Esophagus (tissue), 2 donors: ENCODE measurements at regions not wholly inside any gene's neighbourhood (a gene's known extent, or its start where the extent isn't known, plus 50 kb on each side); places are given as distances from the start of the nearest gene placed in this dataset.

Experiments
- H3K27ac ChIP-seq, 2 donors: one replicate each; pipeline ENCODE4 v1.5.1; 2013; ENCODE audit warnings: low read depth in 2 of 2, mild to moderate bottlenecking in 2 of 2, inconsistent platforms in 1 of 2, low read length in 1 of 2, moderate library complexity in 1 of 2
- H3K27me3 ChIP-seq, 2 donors: one replicate each; pipeline ENCODE4 v1.6.1; 2013; ENCODE audit warnings: low read length in 2 of 2, control low read depth in 1 of 2, mild to moderate bottlenecking in 1 of 2; ENCODE audit not compliant: insufficient read depth in 2 of 2, control insufficient read depth in 1 of 2
- H3K36me3 ChIP-seq, 2 donors: one replicate each; pipeline ENCODE4 v1.6.1; 2013; ENCODE audit warnings: low read length in 1 of 2; ENCODE audit not compliant: control insufficient read depth in 2 of 2, insufficient read depth in 2 of 2
- H3K4me1 ChIP-seq, 2 donors: one replicate each; pipeline ENCODE4 v1.6.1; 2013; ENCODE audit warnings: low read length in 1 of 2; ENCODE audit not compliant: control insufficient read depth in 2 of 2, insufficient read depth in 2 of 2
- H3K4me3 ChIP-seq, 2 donors: one replicate each; pipeline ENCODE4 v1.5.1; 2013; ENCODE audit warnings: low read length in 2 of 2, mild to moderate bottlenecking in 2 of 2, low read depth in 1 of 2, moderate library complexity in 1 of 2
- H3K9me3 ChIP-seq, 2 donors: one replicate each; pipeline ENCODE4 v1.6.1; 2013; ENCODE audit warnings: mild to moderate bottlenecking in 2 of 2, low read depth in 1 of 2, low read length in 1 of 2, moderate library complexity in 1 of 2; ENCODE audit not compliant: control insufficient read depth in 2 of 2, insufficient read depth in 1 of 2
- WGBS, 2 donors: extraction: QIAGEN DNeasy Blood & Tissue Kit; methylation state at CpG; one replicate each; pipeline ENCODE4 v1.1.7; 2013; 5-methylcytosine and 5-hydroxymethylcytosine counted together
- donor health status: healthy with polysubstance abuse.
- donor health status: Bipolar disorder and iron deficiency.

GRCh38 chr4:153153339-153153871 is 50.8 kb upstream of the TRIM2 start:
- Histone ChIP-seq H3K9me3 (no peaks in the 10 kb centered on the region), H3K36me3 (no peaks in the 10 kb centered on the region), H3K4me1 (peaks cover 6% of the 10 kb centered on the region in 2 donors), H3K27ac (no peak overlapping the region), H3K4me3 (peak overlapping the region; percentile 50 to 56), H3K27me3 (no peaks in the 10 kb centered on the region)
- WGBS, 2 donors = 0% methylated on average over 53 to 56 of the region's 56 CpGs

DNA sequence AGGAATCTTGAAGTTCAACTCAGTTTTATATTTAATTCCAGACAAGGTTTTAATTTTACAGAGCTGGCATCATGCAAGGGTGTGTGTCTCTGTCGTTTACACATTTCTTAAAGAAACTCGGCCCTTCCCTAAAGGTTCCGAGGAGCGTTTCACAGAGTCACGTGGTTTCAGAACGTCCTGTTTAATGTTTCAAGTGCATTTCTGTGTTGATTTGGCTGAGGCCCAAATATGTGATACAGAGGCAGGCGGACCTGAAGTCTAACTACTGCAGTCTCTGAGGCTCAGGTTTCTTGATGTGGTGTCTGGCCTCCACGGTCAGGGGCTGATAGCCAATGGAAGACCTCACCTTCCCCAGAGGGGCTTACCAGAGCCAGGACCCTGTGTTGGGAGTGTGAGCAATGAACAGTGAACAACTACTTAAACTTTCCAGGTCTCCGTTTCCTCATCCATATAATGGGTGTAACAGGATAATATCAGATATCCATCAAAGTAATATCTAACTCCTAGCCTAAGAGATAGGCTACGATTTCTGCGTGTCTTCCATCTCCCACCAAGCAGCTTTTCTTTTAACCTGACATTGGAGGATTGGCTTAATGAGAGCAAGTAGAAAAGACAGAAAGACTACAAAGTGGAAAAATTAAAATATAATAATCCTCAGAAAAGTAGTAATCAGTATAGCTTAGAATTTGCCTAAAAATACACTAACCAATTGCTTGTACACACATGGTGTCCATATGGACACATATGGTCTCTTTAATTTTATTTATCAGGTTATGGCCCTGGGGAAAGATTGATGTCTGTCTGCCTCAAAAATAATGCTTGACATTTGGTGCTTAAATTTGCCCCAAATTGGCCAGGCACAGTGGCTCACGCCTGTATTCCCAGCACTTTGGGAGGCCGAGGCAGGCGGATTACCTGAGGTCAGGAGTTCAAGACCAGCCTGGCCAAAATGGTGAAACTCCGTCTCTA is 50.0 kb upstream of the TRIM2 start:
- H3K27me3 ChIP-seq = no peaks in the 10 kb centered on the region
- WGBS, 2 donors = 43 to 45% methylated on average over 15 of the region's 15 CpGs
- H3K36me3 ChIP-seq = no peaks in the 10 kb centered on the region
- no peak overlapping the region for H3K27ac ChIP-seq
- peaks cover 6% of the 10 kb centered on the region in 2 donors for H3K4me1 ChIP-seq
- H3K9me3 ChIP-seq = no peaks in the 10 kb centered on the region
- H3K4me3 ChIP-seq = peak overlapping the region in 1 of 2 donors; percentile 56
